Gastrocnemius medialis (tissue), 4 donors: ENCODE measurements at regions not wholly inside any gene's neighbourhood (a gene's known extent, or its start where the extent isn't known, plus 50 kb on each side); places are given as distances from the start of the nearest gene placed in this dataset.

ENCODE experiments used
- ATAC-seq, 2 donors: fragments of 150-250 bp; one replicate each; pipeline ENCODE4 v1.9.1; 2016
- DNase-seq, 2 donors: peaks; one replicate each; pipeline ENCODE4 v3.0.0-alpha.2; 2019
- H3K27ac ChIP-seq, 4 donors: fragments of 200-600 bp; sonication (generic); 1 replicate in 1 of 4; 2 replicates in 3 of 4; pipeline ENCODE4 v1.5.1; 2016 to 2018; ENCODE audit warnings: mild to moderate bottlenecking in 2 of 4, moderate library complexity in 1 of 4
- H3K27me3 ChIP-seq, 3 donors: fragments of 200-600 bp; sonication (generic) in 2 of 3; 1 replicate in 1 of 3; 2 replicates in 2 of 3; pipeline versions ENCODE4 v1.5.1 to v1.6.0; 2016 to 2019; ENCODE audit warnings: mild to moderate bottlenecking in 1 of 3, moderate library complexity in 1 of 3
- H3K36me3 ChIP-seq, 2 donors: fragments of 200-600 bp; sonication (generic) in 1 of 2; one replicate each; pipeline ENCODE4 v1.5.1; 2017 to 2018
- H3K4me1 ChIP-seq, 2 donors: fragments of 200-600 bp; sonication (generic) in 1 of 2; one replicate each; pipeline ENCODE4 v1.5.1; 2016 to 2017; ENCODE audit warnings: mild to moderate bottlenecking in 2 of 2
- H3K4me3 ChIP-seq, 4 donors: fragments of 200-600 bp; sonication (generic) in 3 of 4; 1 replicate in 1 of 4; 2 replicates in 3 of 4; pipeline ENCODE4 v1.5.1; 2016 to 2019; ENCODE audit warnings: mild to moderate bottlenecking in 2 of 4
- H3K9me3 ChIP-seq, 3 donors: fragments of 200-600 bp; sonication (generic) in 2 of 3; 1 replicate in 1 of 3; 2 replicates in 2 of 3; pipeline ENCODE4 v1.5.1; 2016 to 2019
- POLR2A ChIP-seq, 2 donors: fragments of 450-650 bp; IDR thresholded peaks; one replicate each; pipeline ENCODE4 v1.6.1; 2017; ENCODE audit warnings: antibody characterized with exemption in 2 of 2, mild to moderate bottlenecking in 2 of 2, moderate library complexity in 2 of 2
- in situ Hi-C, 4 donors: fragments of 200-750 bp; cut with MboI; loops; one replicate each; pipeline versions ENCODE4 v1.15.0 to v1.8.0; 2017; ENCODE audit warnings: low sequenced_read_pairs in 4 of 4
- intact Hi-C: fragments of 100-400 bp; cut with DNase I; formaldehyde crosslinking; loops from one replicate; pipeline ENCODE4 v1.15.1; 2023; ENCODE audit warnings: low total_unique reads
- TF ChIP-seq, protein P1 (sequence below), 5 experiments: fragments of 450-650 bp in 3 of 5; fragments of 200-600 bp in 2 of 5; sonication (generic) in 2 of 5; IDR thresholded peaks in 4 of 5; conservative IDR thresholded peaks in 1 of 5; 1 replicate in 4 of 5; 2 replicates in 1 of 5; pipeline ENCODE4 v1.5.1; 2016 to 2019; ENCODE audit warnings: antibody characterized with exemption in 5 of 5, mild to moderate bottlenecking in 3 of 5, moderate library complexity in 3 of 5

DNA sequence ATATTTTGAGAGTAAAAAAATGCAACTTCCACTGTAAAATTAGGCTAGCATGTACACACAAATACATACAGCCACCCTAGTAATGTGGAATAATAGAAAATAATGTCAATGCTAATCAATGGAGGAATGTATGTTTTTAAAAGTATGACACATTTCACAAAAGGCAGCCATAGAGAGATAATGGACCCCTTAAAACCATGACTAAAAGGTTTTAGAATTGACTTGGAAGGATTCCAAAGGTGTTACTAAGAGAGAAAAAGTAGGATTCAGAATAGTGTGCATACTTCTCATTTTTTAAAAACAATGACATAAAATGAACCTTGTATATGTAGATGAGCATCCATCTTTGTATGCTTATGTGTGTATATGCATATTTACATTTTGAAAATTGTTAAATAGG lies 597.9 kb upstream of the PCDH9 start:
- ATAC-seq, result no peak

DNA sequence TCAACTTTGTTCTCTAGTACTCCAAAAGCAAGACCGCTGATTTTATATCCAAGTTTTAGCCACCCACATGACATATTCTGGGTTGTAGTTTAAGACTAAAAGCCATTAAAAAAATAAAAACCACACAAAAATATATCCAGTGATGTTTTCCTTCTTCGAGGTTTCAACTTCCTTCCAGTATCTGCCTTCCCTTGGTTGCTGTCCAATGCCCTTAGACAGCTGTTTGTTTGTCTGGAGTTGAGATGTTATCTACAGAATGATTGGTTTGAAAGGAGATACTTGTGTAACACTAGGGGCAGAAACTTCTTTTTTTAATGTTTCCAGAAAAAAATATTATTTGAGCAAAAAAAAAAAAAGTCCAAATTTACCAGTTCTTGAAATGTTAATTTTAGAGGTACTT lies 591.5 kb upstream of the PCDH9 start:
- intact Hi-C loops, result no loop called here
- Histone ChIP-seq H3K27me3 (no peaks in the 10 kb centered on the region), H3K4me1 (no peaks in the 10 kb centered on the region), H3K36me3 (no peaks in the 10 kb centered on the region), H3K4me3 (no peak overlapping the region), H3K9me3 (no peaks in the 10 kb centered on the region), H3K27ac (no peak overlapping the region)
- ATAC-seq (no peak), DNase-seq (no peak)
- TF ChIP-seq, protein P1, sequence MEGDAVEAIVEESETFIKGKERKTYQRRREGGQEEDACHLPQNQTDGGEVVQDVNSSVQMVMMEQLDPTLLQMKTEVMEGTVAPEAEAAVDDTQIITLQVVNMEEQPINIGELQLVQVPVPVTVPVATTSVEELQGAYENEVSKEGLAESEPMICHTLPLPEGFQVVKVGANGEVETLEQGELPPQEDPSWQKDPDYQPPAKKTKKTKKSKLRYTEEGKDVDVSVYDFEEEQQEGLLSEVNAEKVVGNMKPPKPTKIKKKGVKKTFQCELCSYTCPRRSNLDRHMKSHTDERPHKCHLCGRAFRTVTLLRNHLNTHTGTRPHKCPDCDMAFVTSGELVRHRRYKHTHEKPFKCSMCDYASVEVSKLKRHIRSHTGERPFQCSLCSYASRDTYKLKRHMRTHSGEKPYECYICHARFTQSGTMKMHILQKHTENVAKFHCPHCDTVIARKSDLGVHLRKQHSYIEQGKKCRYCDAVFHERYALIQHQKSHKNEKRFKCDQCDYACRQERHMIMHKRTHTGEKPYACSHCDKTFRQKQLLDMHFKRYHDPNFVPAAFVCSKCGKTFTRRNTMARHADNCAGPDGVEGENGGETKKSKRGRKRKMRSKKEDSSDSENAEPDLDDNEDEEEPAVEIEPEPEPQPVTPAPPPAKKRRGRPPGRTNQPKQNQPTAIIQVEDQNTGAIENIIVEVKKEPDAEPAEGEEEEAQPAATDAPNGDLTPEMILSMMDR (IDR thresholded peaks at IDR 0.05 in 4 of 5, conservative IDR thresholded peaks at IDR 0.05 in 1 of 5), result no peak
- no peak for TF ChIP-seq POLR2A (IDR thresholded peaks at IDR 0.05)
- in situ Hi-C loops, result no loop called here

More for the DNA sequence above, 597.9 kb upstream of the PCDH9 start:
- H3K27me3 ChIP-seq, result no peaks in the 10 kb centered on the region
- no peak for DNase-seq
- H3K27ac ChIP-seq, result no peak overlapping the region
- in situ Hi-C loops (no loop called here), intact Hi-C loops (no loop called here)
- no peak overlapping the region for H3K4me3 ChIP-seq
- H3K4me1 ChIP-seq, result no peaks in the 10 kb centered on the region
- H3K36me3 ChIP-seq, result no peaks in the 10 kb centered on the region
- no peaks in the 10 kb centered on the region for H3K9me3 ChIP-seq
- TF ChIP-seq, protein P1 (IDR thresholded peaks at IDR 0.05 in 4 of 5, conservative IDR thresholded peaks at IDR 0.05 in 1 of 5), result no peak
- TF ChIP-seq POLR2A (IDR thresholded peaks at IDR 0.05), result no peak

DNA sequence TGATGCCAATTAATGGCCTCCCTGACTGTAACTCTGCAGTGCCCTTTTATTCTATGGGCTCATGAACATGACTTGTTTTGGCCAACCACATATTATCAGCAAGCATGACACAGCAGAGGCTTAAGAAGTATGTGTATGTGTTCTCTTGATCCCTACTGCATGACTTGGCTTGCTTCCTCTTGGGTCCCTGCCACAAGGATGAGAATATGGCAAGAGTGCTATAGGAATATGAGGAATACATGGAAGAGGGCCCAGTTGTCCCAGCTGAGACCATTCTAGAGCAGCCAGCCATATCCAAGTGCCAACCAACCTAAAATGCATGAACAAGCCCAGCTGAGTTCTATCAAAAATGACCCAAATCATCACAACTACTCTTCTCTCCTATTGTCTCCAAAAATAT lies 576.7 kb upstream of the PCDH9 start:
- in situ Hi-C loops, result no loop called here

DNA sequence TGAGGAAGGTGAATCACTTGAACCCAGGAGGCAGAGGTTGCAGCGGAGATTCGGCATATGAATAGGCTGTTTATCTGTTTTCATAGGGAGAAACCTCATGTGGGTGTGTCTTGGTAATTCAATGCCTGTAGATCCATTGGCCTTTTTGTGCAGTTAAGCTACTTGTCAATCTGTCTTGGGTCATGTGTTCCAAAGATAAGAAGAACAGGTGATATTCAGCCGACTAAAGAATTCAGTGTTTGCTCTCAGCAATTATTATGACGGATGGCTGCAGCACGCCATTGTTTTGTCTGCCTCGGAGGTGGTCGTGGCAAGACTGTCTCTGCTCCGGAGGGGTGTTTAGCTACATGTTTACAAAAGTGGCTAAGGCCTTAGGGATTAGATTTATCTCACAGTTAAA lies 573.0 kb upstream of the PCDH9 start:
- no peak for DNase-seq
- in situ Hi-C loops, result no loop called here
- intact Hi-C loops, result no loop called here
- Histone ChIP-seq H3K9me3 (no peaks in the 10 kb centered on the region), H3K4me1 (no peaks in the 10 kb centered on the region), H3K27me3 (no peaks in the 10 kb centered on the region), H3K27ac (no peak overlapping the region), H3K36me3 (no peaks in the 10 kb centered on the region), H3K4me3 (no peak overlapping the region)
- no peak for ATAC-seq
- TF ChIP-seq, protein P1 (IDR thresholded peaks at IDR 0.05 in 4 of 5, conservative IDR thresholded peaks at IDR 0.05 in 1 of 5), result no peak
- no peak for TF ChIP-seq POLR2A (IDR thresholded peaks at IDR 0.05)

More for the DNA sequence above, 576.7 kb upstream of the PCDH9 start:
- H3K4me1 ChIP-seq, result no peaks in the 10 kb centered on the region
- DNase-seq, result no peak
- no peak overlapping the region for H3K4me3 ChIP-seq
- no peaks in the 10 kb centered on the region for H3K9me3 ChIP-seq
- ATAC-seq, result no peak
- intact Hi-C loops, result no loop called here
- H3K36me3 ChIP-seq, result no peaks in the 10 kb centered on the region
- no peaks in the 10 kb centered on the region for H3K27me3 ChIP-seq
- no peak overlapping the region for H3K27ac ChIP-seq
- TF ChIP-seq, protein P1 (IDR thresholded peaks at IDR 0.05 in 4 of 5, conservative IDR thresholded peaks at IDR 0.05 in 1 of 5), result no peak
- no peak for TF ChIP-seq POLR2A (IDR thresholded peaks at IDR 0.05)

DNA sequence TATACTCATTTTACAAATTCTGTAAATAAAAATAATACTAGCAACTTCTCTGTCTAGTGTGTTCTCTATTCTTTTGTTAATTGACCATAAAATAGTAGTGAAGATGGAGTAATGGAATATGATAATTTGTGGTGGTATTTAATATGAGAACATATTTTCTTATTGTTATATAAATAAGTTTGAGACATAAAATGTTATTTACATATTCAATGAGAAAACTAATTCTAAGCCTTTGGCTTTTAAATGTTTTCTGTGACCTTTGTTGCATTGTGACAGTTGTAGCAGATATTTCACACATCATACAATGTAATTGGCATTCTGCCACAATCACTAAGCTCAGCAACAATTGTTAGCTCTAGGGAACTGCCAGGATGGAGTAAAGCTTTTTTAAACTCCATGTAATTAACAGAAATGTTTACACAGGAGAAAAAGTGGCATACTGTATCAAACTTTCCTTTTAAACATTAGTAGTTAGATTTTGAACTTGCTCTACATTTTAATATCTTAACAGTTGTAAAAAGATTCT lies 562.1 kb upstream of the PCDH9 start:
- Histone ChIP-seq H3K4me1 (no peaks in the 10 kb centered on the region), H3K36me3 (no peaks in the 10 kb centered on the region), H3K4me3 (no peak overlapping the region), H3K9me3 (no peaks in the 10 kb centered on the region), H3K27me3 (no peaks in the 10 kb centered on the region), H3K27ac (no peak overlapping the region)
- DNase-seq (no peak), ATAC-seq (no peak)
- intact Hi-C loops (no loop called here), in situ Hi-C loops (no loop called here)
- TF ChIP-seq, protein P1 (IDR thresholded peaks at IDR 0.05 in 4 of 5, conservative IDR thresholded peaks at IDR 0.05 in 1 of 5), result no peak
- TF ChIP-seq POLR2A (IDR thresholded peaks at IDR 0.05), result no peak
